ENCODE measurements at regions not wholly inside any gene's neighbourhood (a gene's known extent, or its start where the extent isn't known, plus 50 kb on each side); places are given as distances from the start of the nearest gene placed in this dataset.

- no peak for TF ChIP-seq EZH2 (IDR thresholded peaks at IDR 0.05)
- TF ChIP-seq POLR2AphosphoS5 (IDR thresholded peaks at IDR 0.05; ENCODE audit: borderline replicate concordance, low read depth, low read length) = no peak
These were observed 521.0 kb upstream of the CFAP20DC start for GRCh38 chr3:59570806-59571205.
